ENCODE measurements at regions not wholly inside any gene's neighbourhood (a gene's known extent, or its start where the extent isn't known, plus 50 kb on each side); places are given as distances from the start of the nearest gene placed in this dataset.

- no peak for DNase-seq (ENCODE audit: low read depth)
Measured at GRCh38 chr1:199743227-199743626, 284.3 kb upstream of the NR5A2 start.

- no peak for DNase-seq (ENCODE audit: low read depth)
Measured at GRCh38 chr1:199746666-199747384, 280.7 kb upstream of the NR5A2 start.

GRCh38 chr1:199747984-199748383, 279.5 kb upstream of the NR5A2 start:
- no peak for DNase-seq (ENCODE audit: low read depth)

- DNase-seq (ENCODE audit: low read depth): no peak
Measured at GRCh38 chr1:199751506-199751905, 276.0 kb upstream of the NR5A2 start.

GRCh38 chr1:199751962-199752687, 275.4 kb upstream of the NR5A2 start:
- DNase-seq (ENCODE audit: low read depth): no peak

- DNase-seq (ENCODE audit: low read depth): no peak
Measured at GRCh38 chr1:199752688-199753027, 274.9 kb upstream of the NR5A2 start.

GRCh38 chr1:199753513-199753912, 274.0 kb upstream of the NR5A2 start:
- no peak for DNase-seq (ENCODE audit: low read depth)

GRCh38 chr1:199756066-199756465, 271.4 kb upstream of the NR5A2 start:
- DNase-seq (ENCODE audit: low read depth): no peak

- DNase-seq (ENCODE audit: low read depth): no peak
Measured at GRCh38 chr1:199758626-199759255, 268.8 kb upstream of the NR5A2 start.

GRCh38 chr1:199759268-199759730, 268.2 kb upstream of the NR5A2 start:
- no peak for DNase-seq (ENCODE audit: low read depth)

GRCh38 chr1:199762572-199762971, 264.9 kb upstream of the NR5A2 start:
- no peak for DNase-seq (ENCODE audit: low read depth)

GRCh38 chr1:199766218-199766792, 261.2 kb upstream of the NR5A2 start:
- DNase-seq (ENCODE audit: low read depth): no peak

GRCh38 chr1:199767700-199768099, 259.8 kb upstream of the NR5A2 start:
- no peak for DNase-seq (ENCODE audit: low read depth)

- no peak for DNase-seq (ENCODE audit: low read depth)
Measured at GRCh38 chr1:199774433-199775089, 252.9 kb upstream of the NR5A2 start.

GRCh38 chr1:199776768-199777497, 250.6 kb upstream of the NR5A2 start:
- DNase-seq (ENCODE audit: low read depth): no peak

GRCh38 chr1:199778324-199778955, 249.1 kb upstream of the NR5A2 start:
- no peak for DNase-seq (ENCODE audit: low read depth)

- DNase-seq (ENCODE audit: low read depth): no peak
Measured at GRCh38 chr1:199780091-199780490, 247.4 kb upstream of the NR5A2 start.

GRCh38 chr1:199780948-199781670, 246.4 kb upstream of the NR5A2 start:
- no peak for DNase-seq (ENCODE audit: low read depth)

GRCh38 chr1:199784138-199784895, 243.2 kb upstream of the NR5A2 start:
- DNase-seq (ENCODE audit: low read depth): no peak

GRCh38 chr1:199786695-199787094, 240.8 kb upstream of the NR5A2 start:
- no peak for DNase-seq (ENCODE audit: low read depth)
